ENCODE measurements at regions not wholly inside any gene's neighbourhood (a gene's known extent, or its start where the extent isn't known, plus 50 kb on each side); places are given as distances from the start of the nearest gene placed in this dataset.

- Histone ChIP-seq H3K36me3 (replicated peaks in 1 of 2; ENCODE audit: control extremely low read depth in 1 of 2, control insufficient read depth in 1 of 2, extremely low read depth in 1 of 2, insufficient read depth in 2 of 2, low read length in 1 of 2) (no peaks in the 10 kb centered on the region), H4K20me1 (ENCODE audit: control insufficient read depth, insufficient read depth, low read length, poor library complexity, severe bottlenecking) (no peaks in the 10 kb centered on the region), H3K4me2 (replicated peaks; ENCODE audit: low read depth, low read length, poor library complexity, severe bottlenecking) (no peak overlapping the region), H3K9ac (ENCODE audit: low read length) (no peak overlapping the region), H3K27me3 (replicated peaks in 1 of 4; ENCODE audit: control extremely low read depth in 1 of 4, control insufficient read depth in 3 of 4, insufficient read depth in 4 of 4, low read length in 3 of 4) (peaks cover 0 to 19% (median 7%) of the 10 kb centered on the region in 4 experiments), H3K4me3 (ENCODE audit: control extremely low read depth in 1 of 5, extremely low read depth in 1 of 5, insufficient read depth in 1 of 5, low read depth in 2 of 5, low read length in 4 of 5) (no peak overlapping the region), H2AFZ (ENCODE audit: insufficient read depth, low read depth, low read length, poor library complexity, severe bottlenecking) (no peak overlapping the region), H3K4me1 (ENCODE audit: control insufficient read depth in 2 of 2, insufficient read depth in 2 of 2, low read length in 2 of 2) (no peaks in the 10 kb centered on the region), H3K27ac (ENCODE audit: low read length in 2 of 2) (no peak overlapping the region), H3K79me2 (ENCODE audit: control insufficient read depth, insufficient read depth, low read length) (no peaks in the 10 kb centered on the region), H3K9me3 (ENCODE audit: control extremely low read depth in 1 of 3, control insufficient read depth in 2 of 3, insufficient read depth in 1 of 3, low read length in 2 of 3) (peaks cover 0 to 9% (median 0%) of the 10 kb centered on the region in 3 donors)
- DNase-seq (no peak), ATAC-seq (ENCODE audit: low read depth) (no peak)
- intact Hi-C loops (cut with micrococcal nuclease), result no loop called here
- Mint-ChIP-seq H3K4me1 (no peaks in the 10 kb centered on the region), H3K27ac (no peak overlapping the region), H3K27me3 (peaks cover 53% of the 10 kb centered on the region), H3K9me3 (ENCODE audit: insufficient read depth) (peaks cover 2% of the 10 kb centered on the region), H3K4me3 (no peak overlapping the region)
- POLR2A ChIA-PET, result no interaction called here
- TF ChIP-seq CTCF (IDR thresholded peaks at IDR 0.05), result no peak
- TF ChIP-seq EZH2 (IDR thresholded peaks at IDR 0.05; ENCODE audit: borderline replicate concordance, insufficient read depth, low read depth, low read length, poor library complexity, severe bottlenecking), result no peak
- CTCF ChIA-PET, result no interaction called here
- WGBS (ENCODE audit: insufficient coverage), result 87% methylated on average over 4 of the region's 10 CpGs
Measured at GRCh38 chr1:37177230-37177864, 143.0 kb upstream of the GRIK3 start.

GRCh38 chr1:37181425-37181824 is 147.1 kb upstream of the GRIK3 start:
- no peak overlapping the region for H3K27ac ChIP-seq (ENCODE audit: low read length in 2 of 2)
- H3K79me2 ChIP-seq (ENCODE audit: control insufficient read depth, insufficient read depth, low read length), result no peaks in the 10 kb centered on the region
- peaks cover 0 to 16% (median 9%) of the 10 kb centered on the region in 4 experiments for H3K27me3 ChIP-seq (replicated peaks in 1 of 4; ENCODE audit: control extremely low read depth in 1 of 4, control insufficient read depth in 3 of 4, insufficient read depth in 4 of 4, low read length in 3 of 4)
- no peak overlapping the region for H2AFZ ChIP-seq (ENCODE audit: insufficient read depth, low read depth, low read length, poor library complexity, severe bottlenecking)
- ATAC-seq (ENCODE audit: low read depth), result no peak
- DNase-seq, result no peak
- H3K4me1 Mint-ChIP-seq, result no peaks in the 10 kb centered on the region
- no peak overlapping the region for H3K9ac ChIP-seq (ENCODE audit: low read length)
- no peaks in the 10 kb centered on the region for H3K36me3 ChIP-seq (replicated peaks in 1 of 2; ENCODE audit: control extremely low read depth in 1 of 2, control insufficient read depth in 1 of 2, extremely low read depth in 1 of 2, insufficient read depth in 2 of 2, low read length in 1 of 2)
- ChIA-PET CTCF (no interaction called here), POLR2A (no interaction called here)
- no peaks in the 10 kb centered on the region for H3K4me1 ChIP-seq (ENCODE audit: control insufficient read depth in 2 of 2, insufficient read depth in 2 of 2, low read length in 2 of 2)
- H3K27ac Mint-ChIP-seq, result no peak overlapping the region
- 60% methylated on average over 3 of the region's 5 CpGs for WGBS (ENCODE audit: insufficient coverage)
- H3K9me3 ChIP-seq (ENCODE audit: control extremely low read depth in 1 of 3, control insufficient read depth in 2 of 3, insufficient read depth in 1 of 3, low read length in 2 of 3), result peaks cover 0 to 9% (median 1%) of the 10 kb centered on the region in 3 donors
- no peak overlapping the region for H3K4me3 ChIP-seq (ENCODE audit: control extremely low read depth in 1 of 5, extremely low read depth in 1 of 5, insufficient read depth in 1 of 5, low read depth in 2 of 5, low read length in 4 of 5)
- no peak for TF ChIP-seq EZH2 (IDR thresholded peaks at IDR 0.05; ENCODE audit: borderline replicate concordance, insufficient read depth, low read depth, low read length, poor library complexity, severe bottlenecking)
- TF ChIP-seq CTCF (IDR thresholded peaks at IDR 0.05), result no peak
- peaks cover 50% of the 10 kb centered on the region for H3K27me3 Mint-ChIP-seq
- no peak overlapping the region for H3K4me2 ChIP-seq (replicated peaks; ENCODE audit: low read depth, low read length, poor library complexity, severe bottlenecking)
- no peaks in the 10 kb centered on the region for H4K20me1 ChIP-seq (ENCODE audit: control insufficient read depth, insufficient read depth, low read length, poor library complexity, severe bottlenecking)
- intact Hi-C loops (cut with micrococcal nuclease), result no loop called here
- peaks cover 12% of the 10 kb centered on the region for H3K9me3 Mint-ChIP-seq (ENCODE audit: insufficient read depth)
- H3K4me3 Mint-ChIP-seq, result no peak overlapping the region
